Neural cell (in vitro differentiated cells): ENCODE measurements at regions not wholly inside any gene's neighbourhood (a gene's known extent, or its start where the extent isn't known, plus 50 kb on each side); places are given as distances from the start of the nearest gene placed in this dataset.

Experiments
- CTCF ChIP-seq: fragments of 450-650 bp; IDR thresholded peaks from 2 replicates; pipeline ENCODE4 v1.5.1; 2014; ENCODE audit warnings: antibody characterized with exemption, mild to moderate bottlenecking, moderate library complexity; ENCODE audit not compliant: poor library complexity, severe bottlenecking
- EP300 ChIP-seq: fragments of 450-650 bp; conservative IDR thresholded peaks from 2 replicates; pipeline ENCODE4 v1.6.1; 2014; ENCODE audit warnings: antibody characterized with exemption, mild to moderate bottlenecking, moderate library complexity; ENCODE audit not compliant: poor library complexity, severe bottlenecking
- POLR2AphosphoS5 ChIP-seq: IDR thresholded peaks from 2 replicates; pipeline ENCODE4 v1.6.1; 2012

- no peak for TF ChIP-seq POLR2AphosphoS5
- no peak for TF ChIP-seq CTCF
- no peak for TF ChIP-seq EP300
Measured at GRCh38 chr21:15496911-15497310, 232.9 kb upstream of the USP25 start.
